ENCODE measurements at regions not wholly inside any gene's neighbourhood (a gene's known extent, or its start where the extent isn't known, plus 50 kb on each side); places are given as distances from the start of the nearest gene placed in this dataset.

DNA sequence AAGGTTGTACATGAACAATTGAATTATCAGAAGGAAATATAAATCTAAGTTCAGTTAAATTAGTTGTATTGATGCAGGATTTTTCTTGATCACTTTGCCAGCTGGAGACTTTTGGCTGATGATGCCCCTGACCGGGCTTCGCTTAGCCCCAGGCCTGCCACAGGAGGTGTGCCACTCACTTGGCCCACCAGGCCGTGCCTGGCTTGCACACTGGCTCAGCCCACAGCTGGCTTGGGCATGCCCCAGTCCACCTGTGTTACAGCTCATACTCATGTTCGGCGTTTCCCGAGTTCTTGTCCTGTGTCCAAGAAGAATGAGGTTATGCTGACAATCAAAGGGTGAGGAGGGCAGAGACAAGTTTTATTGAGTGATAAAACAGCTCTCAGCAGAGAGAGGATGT lies 773.9 kb upstream of the FANCL start:
- Mint-ChIP-seq H3K9me3 (peaks cover 0 to 6% (median under 1%) of the 10 kb centered on the region in 8 donors), H3K36me3 (no peaks in the 10 kb centered on the region), H3K27me3 (no peaks in the 10 kb centered on the region), H3K27ac (no peak overlapping the region), H3K4me1 (no peaks in the 10 kb centered on the region), H3K4me3 (no peak overlapping the region)
- H3K36me3 ChIP-seq (ENCODE audit: insufficient read depth, low read length) = no peaks in the 10 kb centered on the region
- H3K9me3 ChIP-seq (ENCODE audit: control insufficient read depth in 1 of 2, low read length in 2 of 2) = no peaks in the 10 kb centered on the region
- POLR2A ChIA-PET (ENCODE audit: partially characterized antibody) = no interaction called here
- H3K27ac ChIP-seq (ENCODE audit: low read depth, low read length) = no peak overlapping the region
- CTCF ChIA-PET (ENCODE audit: partially characterized antibody) = no interaction called here
- intact Hi-C loops (cut with micrococcal nuclease) = no loop called here
- no peaks in the 10 kb centered on the region for H3K4me1 ChIP-seq (ENCODE audit: insufficient read depth, low read length)
- H3K4me3 ChIP-seq (ENCODE audit: low read length in 2 of 2) = no peak overlapping the region
- no peak for DNase-seq
- H3K27me3 ChIP-seq (ENCODE audit: insufficient read depth, low read length) = no peaks in the 10 kb centered on the region

- H3K27me3 Mint-ChIP-seq = no peaks in the 10 kb centered on the region
- intact Hi-C loops (cut with micrococcal nuclease) = no loop called here
- Histone ChIP-seq H3K36me3 (ENCODE audit: insufficient read depth, low read length) (no peaks in the 10 kb centered on the region), H3K27me3 (ENCODE audit: insufficient read depth, low read length) (no peaks in the 10 kb centered on the region), H3K9me3 (ENCODE audit: control insufficient read depth in 1 of 2, low read length in 2 of 2) (no peaks in the 10 kb centered on the region), H3K4me1 (ENCODE audit: insufficient read depth, low read length) (no peaks in the 10 kb centered on the region), H3K27ac (ENCODE audit: low read depth, low read length) (no peak overlapping the region), H3K4me3 (ENCODE audit: low read length in 2 of 2) (no peak overlapping the region)
- H3K4me1 Mint-ChIP-seq = no peaks in the 10 kb centered on the region
- POLR2A ChIA-PET (ENCODE audit: partially characterized antibody) = no interaction called here
- CTCF ChIA-PET (ENCODE audit: partially characterized antibody) = no interaction called here
- H3K27ac Mint-ChIP-seq = no peak overlapping the region
- H3K36me3 Mint-ChIP-seq = no peaks in the 10 kb centered on the region
- no peak for DNase-seq
- no peak overlapping the region for H3K4me3 Mint-ChIP-seq
- peaks cover 0 to 6% (median under 1%) of the 10 kb centered on the region in 8 donors for H3K9me3 Mint-ChIP-seq
Measured at GRCh38 chr2:59012971-59013370, 771.8 kb upstream of the FANCL start.

- intact Hi-C loops (cut with micrococcal nuclease) = no loop called here
- DNase-seq = no peak
- no peaks in the 10 kb centered on the region for H3K27me3 Mint-ChIP-seq
- CTCF ChIA-PET (ENCODE audit: partially characterized antibody) = no interaction called here
- H3K9me3 ChIP-seq (ENCODE audit: control insufficient read depth in 1 of 2, low read length in 2 of 2) = no peaks in the 10 kb centered on the region
- no peak overlapping the region for H3K4me3 ChIP-seq (ENCODE audit: low read length in 2 of 2)
- H3K36me3 ChIP-seq (ENCODE audit: insufficient read depth, low read length) = no peaks in the 10 kb centered on the region
- no peak overlapping the region for H3K4me3 Mint-ChIP-seq
- peaks cover 0 to 6% (median under 1%) of the 10 kb centered on the region in 8 donors for H3K9me3 Mint-ChIP-seq
- H3K27me3 ChIP-seq (ENCODE audit: insufficient read depth, low read length) = no peaks in the 10 kb centered on the region
- POLR2A ChIA-PET (ENCODE audit: partially characterized antibody) = no interaction called here
- H3K27ac Mint-ChIP-seq = no peak overlapping the region
- no peaks in the 10 kb centered on the region for H3K4me1 ChIP-seq (ENCODE audit: insufficient read depth, low read length)
- H3K36me3 Mint-ChIP-seq = no peaks in the 10 kb centered on the region
- H3K27ac ChIP-seq (ENCODE audit: low read depth, low read length) = no peak overlapping the region
- H3K4me1 Mint-ChIP-seq = no peaks in the 10 kb centered on the region
Measured at GRCh38 chr2:59012234-59012633, 771.1 kb upstream of the FANCL start.

GRCh38 chr2:59008950-59009349 lies 767.8 kb upstream of the FANCL start:
- H3K4me1 ChIP-seq (ENCODE audit: insufficient read depth, low read length) = no peaks in the 10 kb centered on the region
- H3K36me3 ChIP-seq (ENCODE audit: insufficient read depth, low read length) = no peaks in the 10 kb centered on the region
- no peak overlapping the region for H3K4me3 ChIP-seq (ENCODE audit: low read length in 2 of 2)
- H3K27ac ChIP-seq (ENCODE audit: low read depth, low read length) = no peak overlapping the region
- Mint-ChIP-seq H3K27ac (no peak overlapping the region), H3K36me3 (no peaks in the 10 kb centered on the region), H3K9me3 (peaks cover 0 to 6% (median 0%) of the 10 kb centered on the region in 8 donors), H3K27me3 (no peaks in the 10 kb centered on the region), H3K4me1 (no peaks in the 10 kb centered on the region), H3K4me3 (no peak overlapping the region)
- ChIA-PET POLR2A (ENCODE audit: partially characterized antibody) (no interaction called here), CTCF (ENCODE audit: partially characterized antibody) (no interaction called here)
- no peak for DNase-seq
- no peaks in the 10 kb centered on the region for H3K27me3 ChIP-seq (ENCODE audit: insufficient read depth, low read length)
- intact Hi-C loops (cut with micrococcal nuclease) = no loop called here
- H3K9me3 ChIP-seq (ENCODE audit: control insufficient read depth in 1 of 2, low read length in 2 of 2) = no peaks in the 10 kb centered on the region

GRCh38 chr2:59005836-59006615 lies 764.9 kb upstream of the FANCL start:
- no peak for DNase-seq
- ChIA-PET POLR2A (ENCODE audit: partially characterized antibody) (no interaction called here), CTCF (ENCODE audit: partially characterized antibody) (no interaction called here)
- Mint-ChIP-seq H3K27ac (no peak overlapping the region), H3K4me3 (no peak overlapping the region), H3K4me1 (no peaks in the 10 kb centered on the region), H3K27me3 (no peaks in the 10 kb centered on the region), H3K9me3 (peaks cover 0 to 7% (median under 1%) of the 10 kb centered on the region in 8 donors), H3K36me3 (no peaks in the 10 kb centered on the region)
- no peak overlapping the region for H3K27ac ChIP-seq (ENCODE audit: low read depth, low read length)
- no peaks in the 10 kb centered on the region for H3K4me1 ChIP-seq (ENCODE audit: insufficient read depth, low read length)
- H3K9me3 ChIP-seq (ENCODE audit: control insufficient read depth in 1 of 2, low read length in 2 of 2) = no peaks in the 10 kb centered on the region
- no peaks in the 10 kb centered on the region for H3K36me3 ChIP-seq (ENCODE audit: insufficient read depth, low read length)
- intact Hi-C loops (cut with micrococcal nuclease) = no loop called here
- H3K4me3 ChIP-seq (ENCODE audit: low read length in 2 of 2) = no peak overlapping the region
- H3K27me3 ChIP-seq (ENCODE audit: insufficient read depth, low read length) = no peaks in the 10 kb centered on the region

- no peaks in the 10 kb centered on the region for H3K9me3 ChIP-seq (ENCODE audit: control insufficient read depth in 1 of 2, low read length in 2 of 2)
- Mint-ChIP-seq H3K36me3 (no peaks in the 10 kb centered on the region), H3K4me3 (no peak overlapping the region), H3K27ac (no peak overlapping the region), H3K4me1 (no peaks in the 10 kb centered on the region), H3K27me3 (no peaks in the 10 kb centered on the region), H3K9me3 (peaks cover 0 to 7% (median 1%) of the 10 kb centered on the region in 8 donors)
- no peak overlapping the region for H3K4me3 ChIP-seq (ENCODE audit: low read length in 2 of 2)
- DNase-seq = no peak
- no peak overlapping the region for H3K27ac ChIP-seq (ENCODE audit: low read depth, low read length)
- no peaks in the 10 kb centered on the region for H3K36me3 ChIP-seq (ENCODE audit: insufficient read depth, low read length)
- POLR2A ChIA-PET (ENCODE audit: partially characterized antibody) = no interaction called here
- intact Hi-C loops (cut with micrococcal nuclease) = no loop called here
- CTCF ChIA-PET (ENCODE audit: partially characterized antibody) = no interaction called here
- H3K4me1 ChIP-seq (ENCODE audit: insufficient read depth, low read length) = no peaks in the 10 kb centered on the region
- H3K27me3 ChIP-seq (ENCODE audit: insufficient read depth, low read length) = no peaks in the 10 kb centered on the region
Measured at GRCh38 chr2:59004621-59005020, 763.5 kb upstream of the FANCL start.

DNA sequence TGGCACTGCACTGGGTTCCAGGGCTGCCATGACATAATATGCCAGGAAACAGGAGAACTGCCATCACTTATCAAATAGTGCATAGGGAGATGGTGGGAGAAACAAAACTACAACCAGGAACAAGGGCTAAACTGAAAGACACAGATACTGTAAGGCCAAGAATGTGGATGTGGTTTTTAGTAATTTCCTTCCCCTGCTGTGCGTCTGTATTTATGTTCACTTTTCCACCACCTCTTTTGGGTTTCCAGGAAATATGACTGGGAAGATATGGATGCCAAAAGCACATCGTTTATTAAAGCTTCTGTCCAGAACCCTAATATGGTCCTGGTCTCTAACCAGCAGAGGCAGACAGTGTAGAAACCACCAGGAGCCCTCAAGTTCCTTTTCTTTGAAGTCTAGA lies 759.7 kb upstream of the FANCL start:
- Histone ChIP-seq H3K36me3 (ENCODE audit: insufficient read depth, low read length) (no peaks in the 10 kb centered on the region), H3K4me1 (ENCODE audit: insufficient read depth, low read length) (no peaks in the 10 kb centered on the region), H3K4me3 (ENCODE audit: low read length in 2 of 2) (no peak overlapping the region), H3K27me3 (ENCODE audit: insufficient read depth, low read length) (no peaks in the 10 kb centered on the region), H3K27ac (ENCODE audit: low read depth, low read length) (no peak overlapping the region), H3K9me3 (ENCODE audit: control insufficient read depth in 1 of 2, low read length in 2 of 2) (no peaks in the 10 kb centered on the region)
- POLR2A ChIA-PET (ENCODE audit: partially characterized antibody) = no interaction called here
- no peaks in the 10 kb centered on the region for H3K36me3 Mint-ChIP-seq
- peaks cover 0 to 5% (median 1%) of the 10 kb centered on the region in 8 donors for H3K9me3 Mint-ChIP-seq
- intact Hi-C loops (cut with micrococcal nuclease) = no loop called here
- H3K27ac Mint-ChIP-seq = no peak overlapping the region
- no peak overlapping the region for H3K4me3 Mint-ChIP-seq
- CTCF ChIA-PET (ENCODE audit: partially characterized antibody) = no interaction called here
- no peak for DNase-seq
- no peaks in the 10 kb centered on the region for H3K27me3 Mint-ChIP-seq
- no peaks in the 10 kb centered on the region for H3K4me1 Mint-ChIP-seq
